ENCODE measurements at regions not wholly inside any gene's neighbourhood (a gene's known extent, or its start where the extent isn't known, plus 50 kb on each side); places are given as distances from the start of the nearest gene placed in this dataset.
A peak's percentile ranks its signal among the peaks of the same experiment; 100 is the strongest.

- intact Hi-C loops (cut with micrococcal nuclease): no loop called here
- H3K36me3 Mint-ChIP-seq (ENCODE audit: insufficient read depth, unreplicated experiment): no peaks in the 10 kb centered on the region
- TF ChIP-seq CTCF (IDR thresholded peaks at IDR 0.05; ENCODE audit: unreplicated experiment): no peak
- H3K4me3 Mint-ChIP-seq (ENCODE audit: unreplicated experiment): no peak overlapping the region
- CTCF ChIA-PET: no interaction called here
- peaks cover 16% of the 10 kb centered on the region for H3K9me3 Mint-ChIP-seq (ENCODE audit: unreplicated experiment)
- DNase-seq (ENCODE audit: unreplicated experiment): no peak
- BruUV-seq (replicated peaks): no TSS peak
- no peaks in the 10 kb centered on the region for H3K4me1 Mint-ChIP-seq (ENCODE audit: insufficient read depth, unreplicated experiment)
- no peak overlapping the region for H3K27ac Mint-ChIP-seq (ENCODE audit: low read depth, unreplicated experiment)
- POLR2A ChIA-PET: no interaction called here
- H3K27me3 Mint-ChIP-seq (ENCODE audit: insufficient read depth, unreplicated experiment): peaks cover 15% of the 10 kb centered on the region
Observed at GRCh38 chr20:40838509-40838908, 149.5 kb upstream of the MAFB start.

- Mint-ChIP-seq H3K9me3 (ENCODE audit: unreplicated experiment) (peaks cover 9% of the 10 kb centered on the region), H3K4me3 (ENCODE audit: unreplicated experiment) (no peak overlapping the region), H3K27me3 (ENCODE audit: insufficient read depth, unreplicated experiment) (no peaks in the 10 kb centered on the region), H3K27ac (ENCODE audit: low read depth, unreplicated experiment) (no peak overlapping the region), H3K4me1 (ENCODE audit: insufficient read depth, unreplicated experiment) (no peaks in the 10 kb centered on the region), H3K36me3 (ENCODE audit: insufficient read depth, unreplicated experiment) (no peaks in the 10 kb centered on the region)
- intact Hi-C loops (cut with micrococcal nuclease): no loop called here
- TF ChIP-seq CTCF (IDR thresholded peaks at IDR 0.05; ENCODE audit: unreplicated experiment): no peak
- ChIA-PET POLR2A (interaction anchor here (0.6 kb wide), 1 partner anchor 157 kb away, joined by 3 read pairs; no protein-coding TSS in a partner anchor), CTCF (no interaction called here)
- DNase-seq (ENCODE audit: unreplicated experiment): peak; percentile 1
- BruUV-seq (replicated peaks): no TSS peak
Observed at GRCh38 chr20:40843251-40843650, 154.2 kb upstream of the MAFB start.

GRCh38 chr20:40844332-40844731 lies 155.3 kb upstream of the MAFB start:
- Mint-ChIP-seq H3K36me3 (ENCODE audit: insufficient read depth, unreplicated experiment) (no peaks in the 10 kb centered on the region), H3K9me3 (ENCODE audit: unreplicated experiment) (peaks cover 9% of the 10 kb centered on the region), H3K4me3 (ENCODE audit: unreplicated experiment) (no peak overlapping the region), H3K27ac (ENCODE audit: low read depth, unreplicated experiment) (no peak overlapping the region), H3K4me1 (ENCODE audit: insufficient read depth, unreplicated experiment) (no peaks in the 10 kb centered on the region), H3K27me3 (ENCODE audit: insufficient read depth, unreplicated experiment) (no peaks in the 10 kb centered on the region)
- BruUV-seq (replicated peaks): no TSS peak
- DNase-seq (ENCODE audit: unreplicated experiment): no peak
- ChIA-PET POLR2A (no interaction called here), CTCF (no interaction called here)
- intact Hi-C loops (cut with micrococcal nuclease): no loop called here
- no peak for TF ChIP-seq CTCF (IDR thresholded peaks at IDR 0.05; ENCODE audit: unreplicated experiment)

- no peak for DNase-seq (ENCODE audit: unreplicated experiment)
- ChIA-PET POLR2A (interaction anchor here (0.6 kb wide), 1 partner anchor 94 kb away, joined by 3 read pairs; no protein-coding TSS in a partner anchor), CTCF (interaction anchor here (0.6 to 0.7 kb wide), 3 partner anchors 910 to 1459 kb away, joined by 3 to 5 read pairs (median 4); no protein-coding TSS in a partner anchor)
- H3K36me3 Mint-ChIP-seq (ENCODE audit: insufficient read depth, unreplicated experiment): no peaks in the 10 kb centered on the region
- BruUV-seq (replicated peaks): no TSS peak
- H3K27ac Mint-ChIP-seq (ENCODE audit: low read depth, unreplicated experiment): no peak overlapping the region
- no peaks in the 10 kb centered on the region for H3K4me1 Mint-ChIP-seq (ENCODE audit: insufficient read depth, unreplicated experiment)
- intact Hi-C loops (cut with micrococcal nuclease): no loop called here
- no peaks in the 10 kb centered on the region for H3K9me3 Mint-ChIP-seq (ENCODE audit: unreplicated experiment)
- no peak for TF ChIP-seq CTCF (IDR thresholded peaks at IDR 0.05; ENCODE audit: unreplicated experiment)
- no peaks in the 10 kb centered on the region for H3K27me3 Mint-ChIP-seq (ENCODE audit: insufficient read depth, unreplicated experiment)
- no peak overlapping the region for H3K4me3 Mint-ChIP-seq (ENCODE audit: unreplicated experiment)
Observed at GRCh38 chr20:40848096-40848495, 159.1 kb upstream of the MAFB start.
